IPS-NIHi11 (cell line): ENCODE measurements at regions not wholly inside any gene's neighbourhood (a gene's known extent, or its start where the extent isn't known, plus 50 kb on each side); places are given as distances from the start of the nearest gene placed in this dataset.

ENCODE experiments used
- DNase-seq: peaks from one replicate; pipeline ENCODE4 v3.0.0; 2012; ENCODE audit warnings: mixed read lengths, low spot score

DNA sequence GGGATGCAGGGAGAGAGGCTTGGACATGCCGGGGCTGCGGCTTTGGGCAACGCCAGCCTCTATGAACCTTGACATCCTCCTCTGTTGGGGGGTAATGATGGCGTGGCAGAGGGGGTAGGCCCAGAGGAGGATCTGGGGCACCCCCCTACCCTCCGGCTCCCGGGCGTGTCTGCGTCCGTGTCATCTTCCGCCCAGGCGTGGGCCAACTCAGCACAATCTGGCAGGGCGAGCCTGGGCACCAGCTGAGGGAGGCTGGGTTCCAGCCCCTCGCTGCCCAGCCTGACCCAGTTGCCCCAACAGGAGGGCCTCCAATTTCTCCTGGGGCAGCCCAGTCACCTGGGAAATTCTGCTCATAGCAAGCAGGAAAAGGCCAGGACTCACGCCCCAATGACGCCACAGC, 62.9 kb upstream of the IL17B start:
- DNase-seq: no peak

GRCh38 chr5:149441194-149441753, 62.2 kb upstream of the IL17B start:
- DNase-seq: no peak

GRCh38 chr5:149439899-149440542, 60.9 kb upstream of the IL17B start:
- peak; percentile 82 for DNase-seq

DNA sequence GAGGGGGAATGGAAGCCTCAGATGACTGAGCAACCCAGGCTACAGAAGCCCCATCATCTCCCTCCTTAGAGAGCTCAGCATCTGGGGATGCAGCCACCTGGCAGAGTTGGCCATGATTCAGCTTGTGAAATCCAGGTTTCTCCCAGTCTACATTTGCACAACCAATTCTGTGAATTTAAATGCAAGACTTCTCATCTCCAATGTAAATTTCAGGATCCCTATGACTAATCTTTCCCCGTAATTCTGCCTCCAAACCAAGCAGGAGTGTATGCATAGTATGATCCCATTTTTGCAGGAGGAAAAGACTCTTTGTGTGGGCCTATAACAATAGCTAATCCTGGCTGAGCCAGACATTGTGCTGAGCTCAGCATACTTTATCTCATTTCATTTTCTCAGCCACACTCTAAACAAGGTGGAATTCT, 59.6 kb upstream of the IL17B start:
- DNase-seq: no peak

GRCh38 chr5:149438281-149438680, 59.2 kb upstream of the IL17B start:
- no peak for DNase-seq

- DNase-seq: no peak
These were observed 58.4 kb upstream of the IL17B start for GRCh38 chr5:149437391-149438040.

DNA sequence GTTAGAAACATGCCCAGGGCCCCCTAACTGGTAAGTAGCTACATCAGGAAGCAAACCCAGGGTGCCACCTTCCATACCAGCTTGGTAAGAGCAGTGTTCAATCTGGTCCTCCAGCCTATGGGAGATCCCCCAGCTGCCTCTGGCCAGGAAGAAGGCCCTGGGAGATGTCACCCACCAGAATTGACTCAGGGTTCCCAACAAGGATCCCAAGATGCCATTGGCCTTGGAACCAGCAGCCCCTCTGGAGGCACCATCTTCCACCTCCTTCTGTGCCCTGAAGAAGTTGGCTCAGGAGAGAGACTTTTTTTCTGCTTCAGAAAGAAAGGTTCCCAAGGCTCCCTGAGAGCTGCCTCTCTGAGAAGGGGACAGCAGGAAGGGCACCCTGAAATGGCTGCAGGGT, 56.6 kb upstream of the IL17B start:
- no peak for DNase-seq

- DNase-seq: no peak
These were observed 55.9 kb upstream of the IL17B start for GRCh38 chr5:149435015-149435376.

GRCh38 chr5:149434162-149435014, 55.3 kb upstream of the IL17B start:
- DNase-seq: peak; percentile 89

GRCh38 chr5:149433524-149434131, 54.5 kb upstream of the IL17B start:
- DNase-seq: no peak

DNA sequence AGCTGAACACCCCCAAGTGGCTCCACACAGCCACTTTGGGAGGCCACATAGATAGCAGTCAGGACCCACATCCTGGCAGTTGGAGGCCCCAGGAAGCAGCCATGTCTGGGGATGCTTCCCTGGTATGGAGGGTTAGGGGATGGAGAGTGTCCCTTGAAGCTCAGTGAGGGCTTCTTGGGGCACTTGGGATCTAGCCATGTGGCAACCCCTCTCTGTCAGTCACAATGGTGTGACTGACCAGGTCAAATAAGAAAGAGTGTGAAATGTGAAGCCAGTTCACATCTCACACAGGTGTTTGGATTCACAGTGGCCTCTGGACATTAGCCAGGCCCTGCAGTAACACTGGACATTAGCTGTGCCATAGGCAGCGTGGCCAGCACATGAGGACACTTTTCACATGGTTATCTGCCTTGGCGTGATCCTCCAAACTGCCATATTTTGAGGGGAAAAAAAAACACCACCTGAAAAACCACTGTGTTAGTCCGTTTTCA, 53.9 kb upstream of the IL17B start:
- no peak for DNase-seq

DNA sequence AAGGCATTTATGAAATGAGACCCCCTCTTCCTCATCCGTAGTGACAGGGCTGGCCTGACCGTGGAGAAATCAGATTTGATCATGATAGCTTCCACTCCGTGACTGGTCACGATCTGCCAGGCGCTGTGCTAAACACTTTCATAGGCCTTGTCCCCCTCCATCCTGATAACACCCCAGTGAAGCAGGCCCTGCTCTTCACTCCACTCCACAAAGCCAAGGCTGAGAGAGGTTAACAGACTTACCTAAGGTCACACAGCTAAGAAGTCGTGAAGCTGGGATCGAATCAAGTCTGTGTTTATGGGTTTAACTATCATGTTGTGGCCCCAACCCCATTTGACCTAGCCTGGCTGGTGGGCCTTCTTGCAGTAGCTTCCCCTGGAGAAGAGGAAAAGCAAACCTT, 53.3 kb upstream of the IL17B start:
- no peak for DNase-seq

DNA sequence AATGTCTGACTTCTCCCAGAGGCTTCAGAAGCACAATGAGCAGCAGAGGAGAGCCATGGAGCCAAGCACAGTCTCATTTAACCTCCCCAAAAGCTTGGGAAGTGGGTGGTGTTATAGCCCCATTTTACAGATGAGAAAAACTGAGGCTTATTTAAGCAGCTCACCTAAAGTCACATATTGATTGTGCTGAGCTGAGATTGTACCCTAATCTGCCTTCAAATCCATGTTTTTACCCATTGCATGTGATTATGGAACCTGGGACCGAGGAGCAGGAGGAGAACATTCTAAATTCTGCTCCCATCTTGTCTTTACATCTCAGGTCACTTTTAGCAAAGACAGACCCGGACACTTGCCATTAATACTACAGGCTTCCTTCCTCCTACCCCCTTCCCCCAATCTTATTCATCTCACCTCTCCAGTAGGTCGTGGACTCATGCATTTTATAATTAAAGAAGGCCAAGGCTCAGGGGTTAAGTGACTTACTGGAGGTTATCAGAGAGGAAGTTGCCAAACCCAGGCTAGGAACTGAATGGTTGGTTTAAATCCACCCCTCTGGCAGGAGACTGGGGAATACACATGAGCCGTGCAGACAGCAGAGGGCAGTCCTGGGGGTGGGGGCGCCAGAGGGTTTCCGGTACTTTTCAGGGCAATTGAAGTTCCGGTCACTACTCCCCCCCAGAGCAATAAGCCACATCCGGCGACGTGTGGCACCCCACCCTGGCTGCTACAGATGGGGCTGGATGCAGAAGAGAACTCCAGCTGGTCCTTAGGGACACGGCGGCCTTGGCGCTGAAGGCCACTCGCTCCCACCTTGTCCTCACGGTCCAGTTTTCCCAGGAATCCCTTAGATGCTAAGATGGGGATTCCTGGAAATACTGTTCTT, 51.0 kb upstream of the IL17B start:
- peak; percentile 46 for DNase-seq
